H1 (cell line): ENCODE measurements at regions not wholly inside any gene's neighbourhood (a gene's known extent, or its start where the extent isn't known, plus 50 kb on each side); places are given as distances from the start of the nearest gene placed in this dataset.

Experiments used
- CTCF ChIP-seq, 3 experiments: IDR thresholded peaks; 1 replicate in 2 of 3; 2 replicates in 1 of 3; pipeline versions ENCODE4 v1.5.1 to v1.6.1; 2011; ENCODE audit warnings: low read length in 3 of 3, mild to moderate bottlenecking in 3 of 3, inconsistent platforms in 2 of 3, low read depth in 1 of 3, moderate library complexity in 1 of 3; ENCODE audit not compliant: insufficient read depth in 1 of 3; ENCODE audit errors: control extremely low read depth in 1 of 3
- EP300 ChIP-seq, 2 experiments: IDR thresholded peaks; 1 replicate in 1 of 2; 2 replicates in 1 of 2; pipeline ENCODE4 v1.6.1; 2011 to 2012; ENCODE audit warnings: low read depth in 2 of 2, low read length in 2 of 2, mild to moderate bottlenecking in 2 of 2, borderline replicate concordance in 1 of 2, inconsistent platforms in 1 of 2, moderate library complexity in 1 of 2
- EZH2 ChIP-seq: fragments of 200-600 bp; sonication (generic); IDR thresholded peaks from 2 replicates; pipeline ENCODE4 v1.7.1; 2012; ENCODE audit warnings: low read depth, mild to moderate bottlenecking, moderate library complexity, low read length, inconsistent platforms; ENCODE audit not compliant: severe bottlenecking
- MAFK ChIP-seq: IDR thresholded peaks from 2 replicates; pipeline ENCODE4 v1.6.1; 2012; ENCODE audit warnings: low read depth, mild to moderate bottlenecking, improper control_type of control experiment, low read length
- RAD21 ChIP-seq, 2 experiments: IDR thresholded peaks in 1 of 2; conservative IDR thresholded peaks in 1 of 2; 2 replicates each; pipeline ENCODE4 v1.6.1; 2011; ENCODE audit warnings: low read depth in 2 of 2, low read length in 2 of 2, improper control_type of control experiment in 1 of 2, inconsistent platforms in 1 of 2, mild to moderate bottlenecking in 1 of 2, moderate library complexity in 1 of 2

- TF ChIP-seq CTCF (IDR thresholded peaks at IDR 0.05; ENCODE audit: control extremely low read depth in 1 of 3, insufficient read depth in 1 of 3, low read depth in 1 of 3, low read length in 3 of 3) (no peak), MAFK (no peak), EP300 (IDR thresholded peaks at IDR 0.05; ENCODE audit: borderline replicate concordance in 1 of 2, low read depth in 2 of 2, low read length in 2 of 2) (no peak), RAD21 (IDR thresholded peaks at IDR 0.05 in 1 of 2, conservative IDR thresholded peaks at IDR 0.05 in 1 of 2; ENCODE audit: low read depth in 2 of 2, low read length in 2 of 2) (no peak), EZH2 (no peak)
Measured at GRCh38 chr9:130763331-130764171, 70.0 kb downstream of the EXOSC2 start.
